ENCODE measurements at regions not wholly inside any gene's neighbourhood (a gene's known extent, or its start where the extent isn't known, plus 50 kb on each side); places are given as distances from the start of the nearest gene placed in this dataset.
"Not testable (repeated sequence)": the region's sequence is repeated elsewhere in the genome, so short reads cannot be mapped to it uniquely, and the experiment has no call there.

DNA sequence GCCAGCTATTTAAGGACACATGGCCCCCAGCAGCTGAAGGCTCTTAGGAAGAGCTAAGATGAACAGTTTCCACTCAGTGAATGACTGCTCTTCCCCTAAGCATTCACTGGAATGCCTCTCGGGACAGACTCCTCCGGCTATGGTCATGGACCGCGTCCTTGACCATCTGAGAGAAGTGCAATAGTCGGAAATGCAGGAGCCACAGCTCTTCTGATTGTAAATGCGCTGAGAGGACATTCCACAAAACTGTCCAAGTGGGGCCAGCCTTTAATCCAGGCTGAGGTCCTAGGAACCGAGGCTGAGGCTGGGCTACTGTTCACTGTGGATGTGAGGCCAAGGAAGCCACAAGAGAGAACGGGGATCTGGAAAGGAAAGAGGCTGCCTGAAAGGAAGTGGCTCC lies 162.0 kb upstream of the TMEM72 start:
- DNase-seq = no peak

DNA sequence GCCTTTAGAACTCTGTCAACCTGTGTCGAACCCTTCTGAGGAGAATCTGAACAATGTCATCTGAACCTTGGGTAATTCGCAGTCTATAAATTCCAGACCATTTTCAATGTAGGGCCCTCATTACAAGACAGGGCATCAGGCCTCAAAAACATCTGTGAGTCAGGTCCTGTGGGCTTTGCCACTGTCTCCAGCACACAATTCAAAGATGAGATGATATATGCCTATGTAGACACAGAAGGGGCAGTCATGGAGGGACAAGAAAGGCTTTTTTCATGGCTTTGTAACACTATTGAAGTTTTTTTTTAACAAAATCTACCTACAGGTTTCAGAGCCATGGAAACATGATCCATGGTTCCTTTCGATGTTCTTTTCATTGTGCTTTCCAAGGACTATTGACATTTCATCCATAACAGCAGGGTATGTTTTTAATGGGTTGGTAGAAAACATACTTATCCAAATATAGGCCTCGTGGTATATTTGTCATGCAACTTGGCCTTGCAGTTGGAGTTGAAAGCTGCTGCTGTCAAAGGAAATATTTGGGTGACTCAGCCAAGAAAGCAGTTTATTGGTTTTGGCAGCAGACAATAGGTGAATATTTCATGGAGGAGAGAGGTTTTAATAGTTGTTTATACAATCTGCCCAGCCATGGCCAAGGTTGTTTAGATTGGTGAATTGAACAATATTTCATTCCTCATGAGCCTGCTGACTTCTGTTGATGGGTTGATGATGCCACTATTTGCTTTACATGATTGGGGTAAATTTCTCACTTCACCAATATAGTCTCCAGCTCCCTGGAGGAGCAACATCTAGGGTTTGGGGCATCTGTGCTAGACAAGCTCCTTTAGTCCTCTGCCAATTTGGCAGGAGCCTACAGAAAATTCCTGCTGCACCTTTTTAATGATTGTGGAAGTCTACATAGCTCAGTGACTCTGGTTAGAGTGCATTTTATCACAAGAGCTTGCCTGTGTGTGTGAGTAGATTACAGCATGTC lies 158.4 kb upstream of the TMEM72 start:
- DNase-seq = peak; percentile 36

DNA sequence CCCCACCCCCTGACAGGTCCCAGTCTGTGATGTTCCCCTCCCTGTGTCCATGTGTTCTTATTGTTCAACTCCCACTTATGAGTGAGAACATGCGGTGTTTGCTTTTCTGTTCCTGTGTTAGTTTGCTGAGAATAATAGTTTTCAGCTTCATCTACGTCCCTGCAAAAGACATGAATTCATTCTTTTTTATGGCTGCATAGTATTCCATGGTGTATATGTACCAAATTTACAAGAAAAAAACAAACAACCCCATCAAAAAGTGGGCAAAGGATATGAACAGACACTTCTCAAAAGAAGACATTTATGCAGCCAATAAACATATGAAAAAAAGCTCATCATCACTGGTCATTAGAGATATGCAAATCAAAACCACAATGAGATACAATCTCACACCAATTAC lies 156.8 kb upstream of the TMEM72 start:
- not testable (repeated sequence) for DNase-seq

DNA sequence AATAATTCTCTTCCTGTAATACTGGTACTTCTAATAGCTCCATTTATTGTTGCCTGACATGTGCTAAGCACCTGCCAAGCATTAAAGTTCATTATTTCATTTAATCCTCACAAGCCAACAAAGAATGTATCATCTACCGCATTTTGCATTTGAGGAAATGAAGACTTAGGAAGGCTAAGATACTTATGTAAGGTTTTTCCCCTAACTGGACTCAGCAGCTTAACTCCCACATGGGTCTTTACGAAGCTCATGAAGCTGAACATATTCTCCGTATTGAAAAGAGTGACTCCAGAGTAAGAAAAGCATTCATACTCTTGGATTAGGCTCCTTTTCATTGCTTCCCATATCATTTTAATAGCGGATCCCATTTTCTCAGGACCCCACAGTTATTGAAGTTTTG lies 155.7 kb upstream of the TMEM72 start:
- no peak for DNase-seq

DNA sequence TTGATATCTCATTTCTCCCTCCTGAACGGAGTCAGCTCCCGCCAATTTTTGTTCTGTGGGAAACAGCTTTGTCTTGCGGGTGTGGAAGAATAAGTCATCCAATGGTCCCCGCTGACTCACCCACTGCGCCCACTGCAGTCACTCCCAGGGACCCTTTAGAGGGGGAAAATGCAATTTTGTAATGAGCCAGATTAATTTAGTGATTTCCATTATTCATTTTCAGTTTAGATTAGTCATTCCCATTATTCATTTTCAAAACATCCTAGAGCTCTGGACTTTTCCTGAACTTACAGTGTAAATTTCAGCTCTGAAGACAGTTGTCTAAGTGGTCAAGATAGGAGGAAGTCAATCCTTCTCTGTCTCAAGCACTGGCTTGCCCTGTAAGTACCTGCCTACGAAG lies 154.9 kb upstream of the TMEM72 start:
- peak; percentile 8 for DNase-seq

DNA sequence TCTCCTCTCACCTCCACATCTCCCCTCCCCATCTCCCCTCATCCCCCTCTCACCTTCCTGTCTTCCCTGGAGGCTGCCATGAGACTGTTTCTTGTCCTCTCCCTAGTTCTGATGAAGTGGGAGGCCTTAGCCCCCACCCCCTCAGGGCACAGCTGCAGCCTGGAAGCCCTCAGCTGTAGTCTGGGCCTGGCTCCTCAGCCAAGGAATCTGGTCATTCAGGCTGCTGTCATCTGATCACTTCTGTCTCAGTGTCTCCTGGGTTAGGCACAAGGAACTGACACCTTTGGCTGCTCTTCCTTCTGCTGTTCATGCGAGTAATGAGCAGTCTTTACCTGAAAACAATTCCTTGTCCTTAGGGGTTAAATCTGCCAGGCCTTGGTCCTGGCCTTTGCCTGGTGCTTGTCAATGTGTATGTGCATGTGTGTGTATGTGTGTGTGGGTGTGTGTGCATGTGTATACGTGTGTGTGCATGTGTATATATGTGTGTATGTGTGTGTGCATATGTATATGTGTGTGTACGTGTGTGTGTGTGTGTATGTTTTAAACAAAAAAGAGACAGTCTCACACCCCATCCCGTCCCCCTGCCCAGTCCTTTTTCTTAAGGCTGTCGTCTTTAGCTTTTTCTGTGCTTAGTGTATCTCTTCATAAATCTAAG lies 153.5 kb upstream of the TMEM72 start:
- DNase-seq = no peak

DNA sequence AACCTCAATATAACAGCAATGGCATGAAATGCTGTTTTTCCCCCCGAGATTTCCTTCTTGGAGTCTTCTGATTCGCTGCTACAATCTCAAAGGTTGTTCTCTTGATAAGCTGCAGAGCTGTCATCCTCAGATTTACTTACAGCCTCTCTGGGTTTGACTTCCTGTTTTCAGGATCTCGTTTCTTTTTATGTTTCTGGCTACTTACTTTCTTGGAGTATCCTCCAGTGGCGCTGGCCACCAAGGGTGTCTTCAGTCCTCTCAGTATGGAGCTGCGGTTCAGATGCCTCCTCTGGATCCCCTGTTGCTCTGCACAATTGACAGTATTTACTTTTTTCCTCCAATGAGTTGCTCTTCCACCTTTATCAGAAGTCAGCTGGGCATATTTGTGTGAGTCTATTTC lies 152.0 kb upstream of the TMEM72 start:
- no peak for DNase-seq

DNA sequence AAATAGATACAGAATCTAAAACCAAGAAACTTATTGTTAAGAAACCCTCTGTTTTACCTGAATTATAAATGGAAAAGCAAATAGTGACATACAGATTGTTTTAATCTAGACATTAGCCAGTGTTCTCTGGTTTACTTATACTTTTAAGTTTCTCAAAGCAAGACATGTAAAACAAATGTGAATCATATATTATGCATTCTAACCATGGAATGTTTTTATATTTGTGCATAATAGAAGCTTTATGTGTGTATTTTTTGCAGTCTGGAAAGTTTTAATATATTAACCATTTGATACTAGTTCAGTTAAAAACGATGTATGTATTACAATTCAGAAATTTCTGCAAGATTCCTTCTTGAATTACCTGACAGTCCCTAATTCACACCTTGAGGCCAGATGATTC lies 150.6 kb upstream of the TMEM72 start:
- DNase-seq = no peak

DNA sequence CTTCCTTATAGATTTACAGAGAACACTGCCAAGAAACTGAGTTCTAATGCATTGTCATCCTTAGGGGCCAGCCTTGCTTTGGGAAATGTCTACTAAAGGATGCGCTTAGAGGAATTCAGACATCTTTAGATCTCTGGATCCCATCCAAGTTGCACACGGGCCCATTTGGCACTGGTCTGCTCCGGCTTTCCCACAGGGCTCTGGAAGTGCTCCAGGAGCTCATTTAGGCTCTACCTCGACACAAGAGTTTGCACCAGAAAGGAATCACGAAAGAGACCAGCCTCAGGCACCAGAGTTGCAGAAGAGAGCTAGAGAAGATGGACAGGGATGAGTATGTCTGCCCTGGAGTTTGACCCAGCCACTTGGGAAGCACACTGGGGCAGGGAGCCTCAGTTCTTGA lies 150.1 kb upstream of the TMEM72 start:
- DNase-seq = no peak

DNA sequence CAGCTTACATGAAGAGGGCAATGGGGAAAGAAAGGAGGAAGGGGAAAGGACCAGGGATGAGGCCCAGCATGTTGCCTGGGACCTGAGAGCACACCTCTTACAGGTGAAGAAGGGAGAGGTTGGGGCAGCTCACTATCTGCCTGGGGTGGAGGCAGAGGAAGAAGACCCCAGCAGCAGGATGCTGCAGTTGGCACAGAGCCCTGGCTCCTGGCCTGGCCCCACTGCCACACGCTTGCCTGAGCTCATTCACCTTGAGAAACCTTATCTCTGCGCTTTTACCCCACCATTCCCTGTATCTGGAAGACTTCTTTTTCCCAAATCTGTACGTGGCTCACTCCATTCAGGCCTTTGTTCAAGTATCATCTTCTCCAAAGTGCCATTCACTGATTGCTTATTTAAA lies 147.8 kb upstream of the TMEM72 start:
- no peak for DNase-seq

DNA sequence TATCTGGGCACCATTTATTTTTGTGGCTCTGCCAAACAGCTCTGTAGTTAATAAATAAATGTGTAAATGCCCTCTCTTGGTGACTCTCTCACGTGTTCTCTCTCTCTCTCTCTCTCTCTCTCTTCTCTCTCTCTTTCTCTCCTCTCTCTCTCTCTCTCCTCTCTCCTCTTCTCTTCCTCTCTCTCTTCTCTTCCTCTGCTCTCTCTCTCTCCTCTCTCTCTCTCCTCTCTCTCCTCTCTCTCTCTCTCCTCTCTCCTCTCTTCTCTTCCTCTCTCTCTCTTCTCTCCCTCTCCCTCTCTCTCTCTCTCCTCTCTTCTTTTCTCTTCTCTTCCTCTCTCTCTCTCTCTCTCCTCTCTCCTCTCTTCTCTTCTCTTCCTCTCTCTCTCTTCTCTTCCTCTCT lies 145.8 kb upstream of the TMEM72 start:
- DNase-seq = no peak

DNA sequence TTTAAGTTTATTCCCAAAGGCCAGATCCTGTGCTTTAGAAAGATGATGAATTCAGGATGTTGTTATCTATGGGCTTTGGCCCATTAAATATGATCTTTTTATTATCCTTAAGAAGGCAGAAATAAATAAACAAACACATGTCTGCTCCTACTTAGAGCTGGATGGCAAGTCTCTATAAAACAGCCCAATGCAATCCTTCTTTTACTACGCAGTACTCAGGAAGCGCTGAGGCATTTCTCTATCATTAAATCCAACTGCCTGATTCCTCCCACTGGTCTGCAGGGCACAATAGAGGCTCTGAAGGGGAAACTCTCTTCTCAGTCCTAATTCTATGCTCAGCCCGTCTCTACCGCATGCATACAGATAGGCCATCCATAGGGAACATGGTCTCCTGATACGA lies 144.5 kb upstream of the TMEM72 start:
- DNase-seq = no peak

DNA sequence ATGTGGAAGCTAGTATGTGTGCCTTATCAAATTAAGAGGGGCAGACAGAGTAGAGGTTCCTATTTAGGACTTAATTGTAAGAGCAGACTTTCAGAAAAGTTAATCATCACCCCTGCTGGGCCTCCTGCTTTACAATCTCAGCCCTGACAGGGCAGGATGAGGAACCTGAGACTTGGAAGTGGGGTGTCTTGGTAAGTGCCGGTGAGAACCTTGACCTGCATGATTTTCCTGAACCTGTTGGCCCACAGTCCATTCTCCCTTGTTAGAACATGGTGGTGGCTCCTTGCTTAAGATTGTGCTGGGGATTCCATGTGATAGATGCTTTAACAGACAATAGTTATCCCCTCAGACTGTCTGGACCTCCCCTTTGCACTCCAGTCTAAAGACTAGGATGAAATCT lies 141.7 kb upstream of the TMEM72 start:
- no peak for DNase-seq

DNA sequence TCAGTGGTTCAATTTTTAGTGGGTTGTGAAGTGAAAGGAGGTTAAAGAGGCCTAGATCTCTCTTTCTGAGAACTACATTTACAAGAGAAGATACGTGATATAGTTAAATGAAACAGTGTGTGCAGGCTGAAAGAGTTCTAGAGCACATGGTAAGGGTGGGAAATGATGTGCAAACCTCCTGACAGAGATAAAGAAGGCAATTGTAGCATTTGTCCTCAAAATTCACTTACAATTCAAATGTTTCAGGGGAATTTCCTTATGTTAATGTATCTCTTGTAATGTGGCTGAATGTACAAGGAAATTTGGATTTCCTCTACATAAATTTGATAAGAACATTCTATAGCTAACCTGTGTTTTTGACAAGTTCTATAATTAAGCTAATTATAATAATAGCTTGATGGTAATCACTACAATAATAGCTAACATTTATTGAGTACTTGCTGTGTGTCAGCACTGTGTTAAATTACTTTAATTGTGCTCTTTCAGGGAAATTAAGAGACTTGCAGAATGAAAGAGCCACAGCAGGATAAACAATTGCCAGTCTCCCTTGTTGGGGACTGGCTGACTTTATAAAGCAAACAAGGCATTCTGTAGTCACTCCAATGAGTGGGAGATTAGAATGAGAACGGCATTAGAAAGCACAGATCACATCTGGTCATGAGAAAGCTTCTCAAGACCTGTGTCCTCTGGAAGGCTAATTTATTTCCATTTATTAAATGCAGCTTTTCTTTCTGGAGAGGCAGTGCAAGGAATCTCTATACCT lies 139.7 kb upstream of the TMEM72 start:
- no peak for DNase-seq

DNA sequence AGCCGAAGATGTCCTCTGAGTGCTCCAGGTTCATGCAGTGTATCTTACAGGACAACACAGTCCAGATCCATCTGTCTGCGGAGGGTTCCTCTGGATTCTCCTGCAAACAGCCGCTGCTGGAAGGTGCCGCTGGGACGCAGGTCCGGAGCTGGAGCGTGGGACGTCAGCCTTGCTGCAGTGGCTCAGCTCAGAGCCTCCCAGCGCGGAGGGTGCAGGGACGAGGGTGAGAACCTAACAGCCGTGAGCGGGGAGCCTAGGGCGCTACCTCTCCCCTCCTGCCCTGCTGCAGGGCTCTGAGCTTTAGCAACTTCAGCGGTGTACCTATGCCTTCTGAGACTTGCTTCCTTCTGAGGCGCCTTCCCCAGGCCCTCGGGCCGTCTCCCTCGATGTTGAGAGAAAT lies 137.6 kb upstream of the TMEM72 start:
- no peak for DNase-seq

DNA sequence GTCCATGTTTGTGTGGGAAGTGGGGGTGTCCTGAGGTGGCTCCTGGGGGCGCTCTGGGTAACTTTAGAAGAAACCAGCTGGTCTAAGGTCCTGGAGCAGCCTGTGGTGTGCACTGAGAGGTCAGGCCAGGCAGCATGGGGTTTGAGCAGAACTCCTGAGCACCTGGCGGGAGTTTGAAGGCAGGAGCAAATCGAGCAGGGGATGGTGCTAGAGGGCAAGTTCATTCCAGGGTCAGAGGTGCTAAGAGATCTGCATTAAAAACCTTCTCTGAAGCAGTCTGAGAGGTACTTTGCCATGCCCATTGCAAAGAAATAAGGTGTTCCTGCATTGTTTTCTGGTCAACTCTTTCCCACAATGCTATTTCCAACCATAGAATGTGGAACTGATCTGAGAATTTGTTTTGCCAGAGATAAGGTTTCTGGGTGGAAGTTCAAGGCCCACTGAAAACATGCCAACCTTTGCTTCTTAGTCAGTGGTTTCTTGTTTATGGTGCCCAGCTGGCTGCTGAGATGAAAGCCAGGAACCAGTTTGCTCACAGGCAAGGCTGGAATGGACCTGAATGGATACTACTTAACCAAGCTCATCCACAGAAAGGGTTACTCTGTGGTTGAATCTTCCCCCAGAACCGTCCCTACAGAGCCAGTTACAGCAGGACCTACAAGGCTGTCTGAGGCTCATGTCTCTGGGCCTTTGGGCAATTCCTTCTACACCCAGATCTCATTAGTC lies 136.3 kb upstream of the TMEM72 start:
- DNase-seq = no peak

DNA sequence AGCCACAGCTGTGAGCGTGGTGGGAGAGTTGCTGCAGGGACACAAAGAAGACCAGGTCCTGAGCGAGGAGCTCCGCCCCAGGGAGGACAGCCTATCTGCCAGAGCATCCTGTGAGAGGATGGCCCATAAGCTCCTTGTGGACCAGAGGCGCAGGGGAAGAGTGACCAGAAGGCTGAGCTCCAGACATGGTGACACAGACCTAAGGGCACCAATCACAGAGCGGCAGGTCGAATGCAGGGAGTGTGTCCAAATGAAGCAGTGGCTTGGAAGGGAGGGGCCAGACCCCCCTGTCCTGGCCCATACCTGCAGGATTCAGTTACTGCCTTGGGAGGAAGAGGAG lies 135.8 kb upstream of the TMEM72 start:
- DNase-seq = no peak

DNA sequence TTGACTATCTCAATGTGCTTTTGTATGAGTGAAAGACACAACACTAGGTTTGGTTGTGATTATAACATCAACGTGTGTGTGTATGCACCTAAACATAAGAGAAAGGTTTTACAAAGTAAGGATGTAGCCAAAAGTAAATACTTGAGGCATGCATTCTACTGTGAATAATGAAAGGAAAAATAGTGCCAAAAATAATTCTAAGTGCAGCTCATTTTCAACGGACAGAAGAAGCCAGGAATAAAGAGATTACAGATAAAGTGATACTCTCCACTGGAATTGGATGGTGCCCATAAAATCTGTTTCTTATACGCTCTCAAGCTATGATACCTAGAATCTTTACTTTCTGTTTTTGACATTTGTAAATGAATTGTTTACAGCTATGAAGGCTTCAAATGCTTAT lies 135.0 kb upstream of the TMEM72 start:
- DNase-seq = no peak

DNA sequence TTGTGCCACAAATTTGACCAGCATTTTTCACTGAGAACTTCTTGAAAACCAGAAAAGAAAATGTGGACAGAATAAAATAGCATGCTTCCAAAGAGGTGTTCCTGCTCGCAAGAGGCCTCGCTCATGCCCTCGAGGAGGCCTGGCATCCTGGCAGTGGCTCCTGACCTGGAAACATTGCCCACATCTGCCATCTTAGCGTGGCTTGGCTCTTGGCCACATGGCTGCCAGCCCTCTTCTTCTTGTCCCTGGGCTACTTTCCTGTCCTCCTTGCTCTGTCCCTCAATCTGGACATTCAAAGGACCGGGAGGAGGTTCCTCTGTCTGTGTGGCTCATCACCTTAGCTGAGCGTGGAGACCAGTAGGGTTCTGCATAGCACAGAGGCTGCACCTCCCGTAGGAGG lies 131.6 kb upstream of the TMEM72 start:
- DNase-seq = no peak

DNA sequence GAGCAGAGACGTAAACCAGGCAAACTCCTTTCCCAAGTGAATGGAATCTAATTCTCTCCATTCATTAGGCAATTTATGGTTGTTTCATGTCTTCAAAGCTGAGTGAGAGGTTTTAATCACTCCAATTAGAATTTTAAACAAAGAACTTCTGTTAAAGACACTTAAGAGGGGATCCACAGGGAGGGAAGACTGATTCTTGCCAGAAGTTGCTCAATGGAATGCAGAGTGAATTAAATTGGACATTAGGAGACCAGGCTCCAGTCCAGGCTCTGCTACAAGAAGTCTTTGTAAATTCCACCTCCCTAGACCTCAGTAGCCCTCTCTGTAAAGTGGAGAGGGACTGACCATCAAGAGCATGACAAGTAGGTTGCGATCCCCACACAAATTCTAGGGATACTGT lies 130.7 kb upstream of the TMEM72 start:
- no peak for DNase-seq

DNA sequence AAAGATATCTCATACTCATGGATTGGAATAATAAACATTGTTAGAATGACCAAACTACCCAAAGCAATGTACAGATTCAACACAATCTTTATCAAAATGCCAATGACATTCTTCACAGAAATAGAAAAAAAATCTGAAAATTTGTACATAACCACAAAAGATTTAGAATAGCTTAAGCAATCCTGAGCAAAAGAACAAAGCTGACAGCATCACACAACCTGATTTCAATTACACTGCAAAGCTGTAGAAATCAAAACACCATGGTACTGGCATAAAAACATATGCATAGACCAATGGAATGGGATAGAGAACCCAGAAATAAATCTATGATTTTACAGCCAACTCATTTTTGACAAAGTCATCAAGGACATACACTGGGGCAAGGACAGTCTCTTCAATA lies 130.0 kb upstream of the TMEM72 start:
- no peak for DNase-seq

DNA sequence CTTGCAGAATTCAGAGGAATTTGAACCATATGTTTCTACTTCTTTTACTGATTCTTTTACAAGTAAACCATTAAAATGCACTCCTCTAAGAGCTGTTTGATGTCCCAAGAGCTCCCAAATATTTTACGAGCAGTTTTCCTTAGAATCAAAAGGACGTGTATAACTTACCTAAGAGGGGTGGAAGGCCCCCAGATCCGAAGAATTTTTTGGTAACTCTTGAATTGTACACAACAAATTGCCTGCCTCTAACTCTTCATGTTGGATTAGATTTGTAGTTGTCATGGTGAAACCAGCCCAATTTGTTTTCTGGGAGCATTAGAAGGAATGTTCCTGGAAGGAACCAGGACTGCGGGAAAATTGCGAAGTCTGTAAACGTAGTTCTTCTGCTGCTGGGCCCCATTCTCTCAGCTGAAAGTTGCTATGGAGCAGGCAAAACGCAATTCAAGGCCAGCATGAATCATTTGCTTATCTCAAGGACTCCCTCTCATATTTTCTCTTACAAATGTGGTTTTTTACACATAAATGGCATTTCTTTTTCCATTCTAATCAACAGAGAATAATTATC lies 124.8 kb upstream of the TMEM72 start:
- no peak for DNase-seq
